ENCODE measurements at regions not wholly inside any gene's neighbourhood (a gene's known extent, or its start where the extent isn't known, plus 50 kb on each side); places are given as distances from the start of the nearest gene placed in this dataset.

- TF ChIP-seq CTCF (IDR thresholded peaks at IDR 0.05; ENCODE audit: insufficient read depth, low read length, severe bottlenecking), result no peak
- no peaks in the 10 kb centered on the region for H3K36me3 ChIP-seq (ENCODE audit: control insufficient read depth, insufficient read depth, low read length)
- FAIRE-seq (no peak), DNase-seq (ENCODE audit: low read depth) (no peak)
- no peaks in the 10 kb centered on the region for H3K27me3 ChIP-seq (ENCODE audit: control insufficient read depth, insufficient read depth, low read length)
- no peak overlapping the region for H3K4me3 ChIP-seq (ENCODE audit: low read depth, low read length)
These were observed 521.5 kb upstream of the ZFHX3 start for GRCh38 chr16:73569266-73569980.

- no peak for TF ChIP-seq CTCF (IDR thresholded peaks at IDR 0.05; ENCODE audit: insufficient read depth, low read length, severe bottlenecking)
- Histone ChIP-seq H3K27me3 (ENCODE audit: control insufficient read depth, insufficient read depth, low read length) (no peaks in the 10 kb centered on the region), H3K4me3 (ENCODE audit: low read depth, low read length) (no peak overlapping the region), H3K36me3 (ENCODE audit: control insufficient read depth, insufficient read depth, low read length) (no peaks in the 10 kb centered on the region)
- DNase-seq (ENCODE audit: low read depth) (no peak), FAIRE-seq (no peak)
These were observed 520.8 kb upstream of the ZFHX3 start for GRCh38 chr16:73568769-73569168.

- no peak for TF ChIP-seq CTCF (IDR thresholded peaks at IDR 0.05; ENCODE audit: insufficient read depth, low read length, severe bottlenecking)
- FAIRE-seq (no peak), DNase-seq (ENCODE audit: low read depth) (no peak)
- Histone ChIP-seq H3K4me3 (ENCODE audit: low read depth, low read length) (no peak overlapping the region), H3K27me3 (ENCODE audit: control insufficient read depth, insufficient read depth, low read length) (no peaks in the 10 kb centered on the region), H3K36me3 (ENCODE audit: control insufficient read depth, insufficient read depth, low read length) (no peaks in the 10 kb centered on the region)
These were observed 518.0 kb upstream of the ZFHX3 start for GRCh38 chr16:73565925-73566324.

GRCh38 chr16:73565263-73565662 lies 517.3 kb upstream of the ZFHX3 start:
- Histone ChIP-seq H3K27me3 (ENCODE audit: control insufficient read depth, insufficient read depth, low read length) (no peaks in the 10 kb centered on the region), H3K4me3 (ENCODE audit: low read depth, low read length) (no peak overlapping the region), H3K36me3 (ENCODE audit: control insufficient read depth, insufficient read depth, low read length) (no peaks in the 10 kb centered on the region)
- FAIRE-seq (no peak), DNase-seq (ENCODE audit: low read depth) (peak; percentile 13)
- TF ChIP-seq CTCF (IDR thresholded peaks at IDR 0.05; ENCODE audit: insufficient read depth, low read length, severe bottlenecking), result peak; percentile 11

GRCh38 chr16:73563709-73564108 lies 515.8 kb upstream of the ZFHX3 start:
- FAIRE-seq, result no peak
- no peak for TF ChIP-seq CTCF (IDR thresholded peaks at IDR 0.05; ENCODE audit: insufficient read depth, low read length, severe bottlenecking)
- Histone ChIP-seq H3K36me3 (ENCODE audit: control insufficient read depth, insufficient read depth, low read length) (no peaks in the 10 kb centered on the region), H3K27me3 (ENCODE audit: control insufficient read depth, insufficient read depth, low read length) (no peaks in the 10 kb centered on the region), H3K4me3 (ENCODE audit: low read depth, low read length) (no peak overlapping the region)
- DNase-seq (ENCODE audit: low read depth), result no peak

- no peak for TF ChIP-seq CTCF (IDR thresholded peaks at IDR 0.05; ENCODE audit: insufficient read depth, low read length, severe bottlenecking)
- Histone ChIP-seq H3K27me3 (ENCODE audit: control insufficient read depth, insufficient read depth, low read length) (no peaks in the 10 kb centered on the region), H3K36me3 (ENCODE audit: control insufficient read depth, insufficient read depth, low read length) (no peaks in the 10 kb centered on the region), H3K4me3 (ENCODE audit: low read depth, low read length) (no peak overlapping the region)
- DNase-seq (ENCODE audit: low read depth) (no peak), FAIRE-seq (no peak)
These were observed 512.6 kb upstream of the ZFHX3 start for GRCh38 chr16:73560497-73560896.
